Tibial artery (tissue), 4 donors: ENCODE measurements at regions not wholly inside any gene's neighbourhood (a gene's known extent, or its start where the extent isn't known, plus 50 kb on each side); places are given as distances from the start of the nearest gene placed in this dataset.
"Not testable (repeated sequence)": the region's sequence is repeated elsewhere in the genome, so short reads cannot be mapped to it uniquely, and the experiment has no call there.

Source experiments
- DNase-seq, 2 donors: peaks; one replicate each; pipeline ENCODE4 v3.0.0-alpha.2; 2019
- H3K27ac ChIP-seq, 2 donors: fragments of 200-600 bp; sonication (generic) in 1 of 2; 1 replicate in 1 of 2; 2 replicates in 1 of 2; pipeline ENCODE4 v1.5.1; 2018 to 2019; ENCODE audit warnings: mild to moderate bottlenecking in 1 of 2
- H3K27me3 ChIP-seq, 2 donors: fragments of 200-600 bp; sonication (generic) in 1 of 2; one replicate each; pipeline versions ENCODE4 v1.5.1 to v1.6.0; 2016 to 2019
- H3K36me3 ChIP-seq, 3 donors: fragments of 200-600 bp; sonication (generic) in 2 of 3; one replicate each; pipeline ENCODE4 v1.5.1; 2016 to 2019; ENCODE audit warnings: mild to moderate bottlenecking in 2 of 3
- H3K4me1 ChIP-seq, 4 donors: fragments of 200-600 bp; sonication (generic) in 2 of 4; 1 replicate in 3 of 4; 2 replicates in 1 of 4; pipeline ENCODE4 v1.5.1; 2016 to 2019
- H3K4me3 ChIP-seq, 2 donors: fragments of 200-600 bp; sonication (generic) in 1 of 2; 1 replicate in 1 of 2; 2 replicates in 1 of 2; pipeline ENCODE4 v1.5.1; 2018 to 2019; ENCODE audit warnings: mild to moderate bottlenecking in 2 of 2
- H3K9me3 ChIP-seq, 3 donors: fragments of 200-600 bp; sonication (generic) in 1 of 3; one replicate each; pipeline ENCODE4 v1.5.1; 2016 to 2019
- intact Hi-C: fragments of 100-400 bp; cut with DNase I; formaldehyde crosslinking; loops from one replicate; pipeline ENCODE4 v1.15.0; 2023; ENCODE audit warnings: low total_unique reads
- TF ChIP-seq, protein P1 (sequence below), 2 experiments: fragments of 200-600 bp in 1 of 2; fragments of 450-650 bp in 1 of 2; IDR thresholded peaks; one replicate each; pipeline ENCODE4 v1.5.1; 2017 to 2019; ENCODE audit warnings: antibody characterized with exemption in 2 of 2, mild to moderate bottlenecking in 1 of 2, moderate library complexity in 1 of 2

- Histone ChIP-seq H3K36me3 (no peaks in the 10 kb centered on the region), H3K4me3 (no peak overlapping the region), H3K4me1 (no peaks in the 10 kb centered on the region), H3K27ac (no peak overlapping the region), H3K9me3 (peaks cover 0 to 5% (median 0%) of the 10 kb centered on the region in 3 donors), H3K27me3 (no peaks in the 10 kb centered on the region)
- DNase-seq: no peak
- intact Hi-C loops: no loop called here
- TF ChIP-seq, protein P1, sequence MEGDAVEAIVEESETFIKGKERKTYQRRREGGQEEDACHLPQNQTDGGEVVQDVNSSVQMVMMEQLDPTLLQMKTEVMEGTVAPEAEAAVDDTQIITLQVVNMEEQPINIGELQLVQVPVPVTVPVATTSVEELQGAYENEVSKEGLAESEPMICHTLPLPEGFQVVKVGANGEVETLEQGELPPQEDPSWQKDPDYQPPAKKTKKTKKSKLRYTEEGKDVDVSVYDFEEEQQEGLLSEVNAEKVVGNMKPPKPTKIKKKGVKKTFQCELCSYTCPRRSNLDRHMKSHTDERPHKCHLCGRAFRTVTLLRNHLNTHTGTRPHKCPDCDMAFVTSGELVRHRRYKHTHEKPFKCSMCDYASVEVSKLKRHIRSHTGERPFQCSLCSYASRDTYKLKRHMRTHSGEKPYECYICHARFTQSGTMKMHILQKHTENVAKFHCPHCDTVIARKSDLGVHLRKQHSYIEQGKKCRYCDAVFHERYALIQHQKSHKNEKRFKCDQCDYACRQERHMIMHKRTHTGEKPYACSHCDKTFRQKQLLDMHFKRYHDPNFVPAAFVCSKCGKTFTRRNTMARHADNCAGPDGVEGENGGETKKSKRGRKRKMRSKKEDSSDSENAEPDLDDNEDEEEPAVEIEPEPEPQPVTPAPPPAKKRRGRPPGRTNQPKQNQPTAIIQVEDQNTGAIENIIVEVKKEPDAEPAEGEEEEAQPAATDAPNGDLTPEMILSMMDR (IDR thresholded peaks at IDR 0.05): no peak
Observed at GRCh38 chr19:23597661-23598060, 89.4 kb downstream of the ZNF675 start.

DNA sequence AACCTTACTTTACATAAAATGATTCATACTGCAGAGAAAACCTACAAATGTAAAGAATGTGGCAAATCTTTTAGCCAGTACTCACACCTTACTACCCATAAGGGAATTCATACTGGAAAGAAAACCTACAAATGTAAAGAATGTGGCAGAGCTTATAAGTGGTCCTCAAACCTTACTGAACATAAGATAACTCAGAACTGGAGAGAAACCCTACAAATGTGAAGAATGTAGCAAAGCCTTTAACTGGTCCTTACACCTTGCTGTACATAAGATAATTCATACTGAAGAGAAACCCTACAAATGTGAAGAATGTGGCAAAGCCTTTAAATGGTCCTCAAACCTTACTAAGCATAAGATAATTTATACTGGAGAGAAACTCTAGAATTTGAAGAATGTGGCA lies 90.1 kb downstream of the ZNF675 start:
- peaks cover 0 to 7% (median 4%) of the 10 kb centered on the region in 3 donors for H3K9me3 ChIP-seq
- no peaks in the 10 kb centered on the region for H3K27me3 ChIP-seq
- H3K4me1 ChIP-seq: no peaks in the 10 kb centered on the region
- no peak overlapping the region for H3K27ac ChIP-seq
- no peaks in the 10 kb centered on the region for H3K36me3 ChIP-seq
- H3K4me3 ChIP-seq: no peak overlapping the region
- TF ChIP-seq, protein P1 (IDR thresholded peaks at IDR 0.05): no peak
- DNase-seq: no peak
- intact Hi-C loops: no loop called here

DNA sequence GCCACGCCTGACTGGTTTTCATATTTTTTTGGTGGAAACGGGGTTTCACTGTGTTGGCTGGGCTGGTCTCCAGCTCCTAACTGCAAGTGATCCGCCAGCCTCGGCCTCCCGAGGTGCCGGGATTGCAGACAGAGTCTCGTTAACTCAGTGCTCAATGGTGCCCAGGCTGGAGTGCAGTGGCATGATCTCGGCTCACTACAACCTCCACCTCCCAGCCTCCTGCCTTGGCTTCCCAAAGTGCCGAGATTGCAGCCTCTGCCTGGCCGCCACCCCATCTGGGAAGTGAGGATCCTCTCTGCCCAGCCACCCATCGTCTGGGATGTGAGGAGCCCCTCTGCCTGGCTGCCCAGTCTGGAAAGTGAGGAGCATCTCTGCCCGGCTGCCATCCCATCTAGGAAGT lies 92.7 kb downstream of the ZNF675 start:
- H3K27ac ChIP-seq, DNase-seq, H3K36me3 ChIP-seq, H3K4me1 ChIP-seq, H3K4me3 ChIP-seq, intact Hi-C loops, H3K27me3 ChIP-seq: not testable (repeated sequence)
- H3K9me3 ChIP-seq: peaks cover 0 to 16% (median 0%) of the 10 kb centered on the region in 3 donors

GRCh38 chr19:23587546-23587945 lies 99.5 kb downstream of the ZNF675 start:
- H3K27me3 ChIP-seq: no peaks in the 10 kb centered on the region
- peaks cover 0 to 20% (median 0%) of the 10 kb centered on the region in 3 donors for H3K9me3 ChIP-seq
- no peaks in the 10 kb centered on the region for H3K4me1 ChIP-seq
- no peak for DNase-seq
- no peak overlapping the region for H3K4me3 ChIP-seq
- no peaks in the 10 kb centered on the region for H3K36me3 ChIP-seq
- H3K27ac ChIP-seq: no peak overlapping the region
- TF ChIP-seq, protein P1 (IDR thresholded peaks at IDR 0.05): no peak
- intact Hi-C loops: no loop called here

DNA sequence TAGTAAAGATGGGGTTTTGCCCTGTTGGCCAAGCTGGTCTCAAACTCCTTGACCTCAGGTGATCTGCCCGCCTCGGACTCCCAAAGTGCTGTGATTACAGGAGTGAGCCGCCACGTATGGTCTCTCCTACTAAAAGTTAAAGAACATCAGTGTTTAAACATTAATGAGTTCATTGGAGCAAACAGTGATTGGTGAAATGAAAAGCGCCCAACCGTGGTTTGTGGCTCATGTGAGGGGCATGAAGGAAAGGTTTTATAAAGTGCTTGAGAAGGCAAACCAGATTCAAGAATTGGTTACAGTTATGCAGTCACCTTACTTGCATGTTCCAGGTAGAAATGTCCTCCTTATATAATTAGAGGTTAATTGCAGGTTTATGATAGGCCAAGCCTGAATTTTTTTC lies 109.5 kb downstream of the ZNF675 start:
- TF ChIP-seq, protein P1 (IDR thresholded peaks at IDR 0.05): no peak
- peaks cover 0 to 8% (median 0%) of the 10 kb centered on the region in 3 donors for H3K9me3 ChIP-seq
- H3K27me3 ChIP-seq: no peaks in the 10 kb centered on the region
- intact Hi-C loops: no loop called here
- no peaks in the 10 kb centered on the region for H3K4me1 ChIP-seq
- no peak overlapping the region for H3K4me3 ChIP-seq
- H3K27ac ChIP-seq: no peak overlapping the region
- DNase-seq: no peak
- H3K36me3 ChIP-seq: no peaks in the 10 kb centered on the region

- H3K4me3 ChIP-seq: no peak overlapping the region
- H3K4me1 ChIP-seq: no peaks in the 10 kb centered on the region
- no peak for DNase-seq
- peaks cover 0 to 43% (median 41%) of the 10 kb centered on the region in 3 donors for H3K9me3 ChIP-seq
- no peak overlapping the region for H3K27ac ChIP-seq
- TF ChIP-seq, protein P1 (IDR thresholded peaks at IDR 0.05): no peak
- no peaks in the 10 kb centered on the region for H3K36me3 ChIP-seq
- intact Hi-C loops: no loop called here
- H3K27me3 ChIP-seq: no peaks in the 10 kb centered on the region
Observed at GRCh38 chr19:23571175-23571574, 115.8 kb downstream of the ZNF675 start.

GRCh38 chr19:23568116-23568515 lies 118.9 kb downstream of the ZNF675 start:
- intact Hi-C loops, H3K27ac ChIP-seq, H3K4me3 ChIP-seq, H3K4me1 ChIP-seq, H3K36me3 ChIP-seq, DNase-seq, H3K27me3 ChIP-seq: not testable (repeated sequence)
- H3K9me3 ChIP-seq: peaks cover 0 to 41% (median 40%) of the 10 kb centered on the region in 3 donors
